ENCODE measurements at regions not wholly inside any gene's neighbourhood (a gene's known extent, or its start where the extent isn't known, plus 50 kb on each side); places are given as distances from the start of the nearest gene placed in this dataset.

GRCh38 chr18:2191180-2191790 lies 380.0 kb downstream of the METTL4 start:
- no peak overlapping the region for H3K9ac ChIP-seq (ENCODE audit: low read length)
- no peak overlapping the region for H2AK5ac ChIP-seq (ENCODE audit: low read length, severe bottlenecking)
- no peak overlapping the region for H2AFZ ChIP-seq (ENCODE audit: low read depth, low read length)
- no peak overlapping the region for H4K8ac ChIP-seq (ENCODE audit: low read length)
- H2BK5ac ChIP-seq (ENCODE audit: low read depth, low read length, poor library complexity, severe bottlenecking) = no peak overlapping the region
- no peak overlapping the region for H3K4me3 ChIP-seq (ENCODE audit: insufficient read depth in 1 of 2, low read depth in 1 of 2, low read length in 2 of 2)
- no peak for DNase-seq
- H3K9me3 ChIP-seq (ENCODE audit: control insufficient read depth, low read length) = peaks cover 18% of the 10 kb centered on the region
- no peak overlapping the region for H3K27ac ChIP-seq (ENCODE audit: low read length, poor library complexity, severe bottlenecking)
- no peaks in the 10 kb centered on the region for H3K79me1 ChIP-seq (replicated peaks; ENCODE audit: low read length, poor library complexity, severe bottlenecking)
- H3K27me3 ChIP-seq (ENCODE audit: control insufficient read depth in 1 of 2, insufficient read depth in 1 of 2, low read length in 2 of 2) = no peaks in the 10 kb centered on the region
- H3K18ac ChIP-seq (ENCODE audit: low read depth in 1 of 2, low read length in 2 of 2) = no peak overlapping the region
- no peak overlapping the region for H2BK120ac ChIP-seq (ENCODE audit: low read depth, low read length)
- no peaks in the 10 kb centered on the region for H3K36me3 ChIP-seq (ENCODE audit: control insufficient read depth in 1 of 2, insufficient read depth in 2 of 2, low read depth in 1 of 2, low read length in 2 of 2)
- no peak overlapping the region for H3K4ac ChIP-seq (ENCODE audit: low read depth in 1 of 2, low read length in 2 of 2)
- no CpG with 5 or more reads among the region's 3 CpGs for WGBS
- H3K4me1 ChIP-seq (ENCODE audit: control insufficient read depth, insufficient read depth, low read depth, low read length) = no peaks in the 10 kb centered on the region
- no peak overlapping the region for H3K4me2 ChIP-seq (ENCODE audit: low read length, poor library complexity, severe bottlenecking)
- no peak overlapping the region for H2BK12ac ChIP-seq (ENCODE audit: low read length in 2 of 2)
- H3K14ac ChIP-seq (ENCODE audit: low read length in 2 of 2) = no peak overlapping the region
- no peak overlapping the region for H3K23ac ChIP-seq (ENCODE audit: low read length in 2 of 2)
- H4K91ac ChIP-seq (ENCODE audit: low read length) = no peak overlapping the region
- H2BK15ac ChIP-seq (ENCODE audit: low read depth, poor library complexity, severe bottlenecking) = no peak overlapping the region

GRCh38 chr18:2192562-2192961 lies 378.7 kb downstream of the METTL4 start:
- no peak for DNase-seq
- H4K91ac ChIP-seq (ENCODE audit: low read length) = no peak overlapping the region

DNA sequence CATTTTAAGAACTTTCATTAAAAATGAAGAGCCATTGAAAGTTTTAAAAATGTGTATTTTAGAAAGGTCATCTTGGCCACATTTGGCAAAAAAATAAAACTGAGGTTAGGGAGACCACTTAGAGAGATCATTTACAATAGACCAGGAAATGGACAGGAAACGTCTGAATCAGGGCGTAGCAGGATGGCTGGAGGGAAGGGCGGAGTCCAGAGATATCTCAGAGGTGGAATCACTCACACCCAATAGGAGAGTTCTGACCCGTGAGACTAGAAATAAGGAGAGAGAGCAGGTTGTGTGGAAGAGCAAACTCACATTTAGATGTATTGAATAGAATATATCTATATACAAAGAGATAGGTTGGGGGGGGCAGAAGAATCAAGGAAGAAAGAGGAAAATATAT lies 373.4 kb downstream of the METTL4 start:
- Histone ChIP-seq H2BK12ac (ENCODE audit: low read length in 2 of 2) (no peak overlapping the region), H3K14ac (ENCODE audit: low read length in 2 of 2) (no peak overlapping the region), H2AFZ (ENCODE audit: low read depth, low read length) (no peak overlapping the region), H3K4ac (ENCODE audit: low read depth in 1 of 2, low read length in 2 of 2) (no peak overlapping the region), H2AK5ac (ENCODE audit: low read length, severe bottlenecking) (no peak overlapping the region), H2BK5ac (ENCODE audit: low read depth, low read length, poor library complexity, severe bottlenecking) (no peak overlapping the region), H3K27ac (ENCODE audit: low read length, poor library complexity, severe bottlenecking) (no peak overlapping the region), H3K23ac (ENCODE audit: low read length in 2 of 2) (no peak overlapping the region), H3K4me1 (ENCODE audit: control insufficient read depth, insufficient read depth, low read depth, low read length) (no peaks in the 10 kb centered on the region), H3K9me3 (ENCODE audit: control insufficient read depth, low read length) (peaks cover 17% of the 10 kb centered on the region), H3K4me3 (ENCODE audit: insufficient read depth in 1 of 2, low read depth in 1 of 2, low read length in 2 of 2) (no peak overlapping the region), H2BK15ac (ENCODE audit: low read depth, poor library complexity, severe bottlenecking) (no peak overlapping the region), H3K4me2 (ENCODE audit: low read length, poor library complexity, severe bottlenecking) (no peak overlapping the region), H3K79me1 (replicated peaks; ENCODE audit: low read length, poor library complexity, severe bottlenecking) (no peaks in the 10 kb centered on the region), H2BK120ac (ENCODE audit: low read depth, low read length) (no peak overlapping the region), H4K8ac (ENCODE audit: low read length) (no peak overlapping the region), H4K91ac (ENCODE audit: low read length) (no peak overlapping the region), H3K36me3 (ENCODE audit: control insufficient read depth in 1 of 2, insufficient read depth in 2 of 2, low read depth in 1 of 2, low read length in 2 of 2) (no peaks in the 10 kb centered on the region), H3K9ac (ENCODE audit: low read length) (no peak overlapping the region), H3K27me3 (ENCODE audit: control insufficient read depth in 1 of 2, insufficient read depth in 1 of 2, low read length in 2 of 2) (peaks cover 0 to 5% of the 10 kb centered on the region in 2 experiments), H3K18ac (ENCODE audit: low read depth in 1 of 2, low read length in 2 of 2) (no peak overlapping the region)
- WGBS = 68% methylated on average over 3 of the region's 4 CpGs
- DNase-seq = no peak

More at GRCh38 chr18:2192562-2192961, 378.7 kb downstream of the METTL4 start:
- Histone ChIP-seq H3K27me3 (ENCODE audit: control insufficient read depth in 1 of 2, insufficient read depth in 1 of 2, low read length in 2 of 2) (no peaks in the 10 kb centered on the region), H3K4me3 (ENCODE audit: insufficient read depth in 1 of 2, low read depth in 1 of 2, low read length in 2 of 2) (no peak overlapping the region), H2BK15ac (ENCODE audit: low read depth, poor library complexity, severe bottlenecking) (no peak overlapping the region), H3K4ac (ENCODE audit: low read depth in 1 of 2, low read length in 2 of 2) (no peak overlapping the region), H3K27ac (ENCODE audit: low read length, poor library complexity, severe bottlenecking) (no peak overlapping the region), H3K4me2 (ENCODE audit: low read length, poor library complexity, severe bottlenecking) (no peak overlapping the region), H2BK120ac (ENCODE audit: low read depth, low read length) (no peak overlapping the region), H3K4me1 (ENCODE audit: control insufficient read depth, insufficient read depth, low read depth, low read length) (no peaks in the 10 kb centered on the region), H3K79me1 (replicated peaks; ENCODE audit: low read length, poor library complexity, severe bottlenecking) (no peaks in the 10 kb centered on the region), H3K36me3 (ENCODE audit: control insufficient read depth in 1 of 2, insufficient read depth in 2 of 2, low read depth in 1 of 2, low read length in 2 of 2) (no peaks in the 10 kb centered on the region), H2AFZ (ENCODE audit: low read depth, low read length) (no peak overlapping the region), H4K8ac (ENCODE audit: low read length) (no peak overlapping the region), H2BK12ac (ENCODE audit: low read length in 2 of 2) (no peak overlapping the region), H2AK5ac (ENCODE audit: low read length, severe bottlenecking) (no peak overlapping the region), H3K23ac (ENCODE audit: low read length in 2 of 2) (no peak overlapping the region), H3K18ac (ENCODE audit: low read depth in 1 of 2, low read length in 2 of 2) (no peak overlapping the region), H3K14ac (ENCODE audit: low read length in 2 of 2) (no peak overlapping the region), H3K9me3 (ENCODE audit: control insufficient read depth, low read length) (peaks cover 18% of the 10 kb centered on the region), H3K9ac (ENCODE audit: low read length) (no peak overlapping the region), H2BK5ac (ENCODE audit: low read depth, low read length, poor library complexity, severe bottlenecking) (no peak overlapping the region)
- WGBS = 100% methylated on average over 2 of the region's 4 CpGs

DNA sequence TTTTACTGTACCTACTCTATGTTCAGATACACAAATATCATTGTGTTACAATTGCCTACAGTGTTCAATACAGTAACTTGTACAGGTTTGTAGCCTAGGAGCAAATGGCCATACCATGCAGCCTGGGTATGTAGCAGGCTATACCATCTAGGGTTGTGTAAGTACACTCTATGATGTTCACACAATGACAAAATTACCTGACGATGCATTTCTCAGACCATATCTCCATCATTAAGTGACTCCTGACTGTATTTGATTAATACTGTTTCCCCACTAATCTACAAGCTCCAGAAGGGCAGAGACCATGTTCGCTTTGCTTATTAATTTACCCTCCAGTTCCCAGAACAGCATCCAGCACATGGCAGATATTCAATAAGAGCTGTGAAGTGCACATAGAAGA lies 372.2 kb downstream of the METTL4 start:
- no peaks in the 10 kb centered on the region for H3K36me3 ChIP-seq (ENCODE audit: control insufficient read depth in 1 of 2, insufficient read depth in 2 of 2, low read depth in 1 of 2, low read length in 2 of 2)
- H3K4ac ChIP-seq (ENCODE audit: low read depth in 1 of 2, low read length in 2 of 2) = no peak overlapping the region
- no peak overlapping the region for H2AFZ ChIP-seq (ENCODE audit: low read depth, low read length)
- H3K14ac ChIP-seq (ENCODE audit: low read length in 2 of 2) = no peak overlapping the region
- no peak overlapping the region for H3K9ac ChIP-seq (ENCODE audit: low read length)
- peaks cover 0 to 5% of the 10 kb centered on the region in 2 experiments for H3K27me3 ChIP-seq (ENCODE audit: control insufficient read depth in 1 of 2, insufficient read depth in 1 of 2, low read length in 2 of 2)
- H2AK5ac ChIP-seq (ENCODE audit: low read length, severe bottlenecking) = no peak overlapping the region
- H3K9me3 ChIP-seq (ENCODE audit: control insufficient read depth, low read length) = peaks cover 5% of the 10 kb centered on the region
- no peak overlapping the region for H3K4me2 ChIP-seq (ENCODE audit: low read length, poor library complexity, severe bottlenecking)
- H3K23ac ChIP-seq (ENCODE audit: low read length in 2 of 2) = no peak overlapping the region
- H3K79me1 ChIP-seq (replicated peaks; ENCODE audit: low read length, poor library complexity, severe bottlenecking) = no peaks in the 10 kb centered on the region
- WGBS = 84% methylated on average over 1 of the region's 2 CpGs
- DNase-seq = no peak
- H4K8ac ChIP-seq (ENCODE audit: low read length) = no peak overlapping the region
- no peak overlapping the region for H2BK12ac ChIP-seq (ENCODE audit: low read length in 2 of 2)
- H3K18ac ChIP-seq (ENCODE audit: low read depth in 1 of 2, low read length in 2 of 2) = no peak overlapping the region
- H3K27ac ChIP-seq (ENCODE audit: low read length, poor library complexity, severe bottlenecking) = no peak overlapping the region
- no peak overlapping the region for H2BK15ac ChIP-seq (ENCODE audit: low read depth, poor library complexity, severe bottlenecking)
- H2BK5ac ChIP-seq (ENCODE audit: low read depth, low read length, poor library complexity, severe bottlenecking) = no peak overlapping the region
- no peak overlapping the region for H4K91ac ChIP-seq (ENCODE audit: low read length)
- no peak overlapping the region for H2BK120ac ChIP-seq (ENCODE audit: low read depth, low read length)
- H3K4me3 ChIP-seq (ENCODE audit: insufficient read depth in 1 of 2, low read depth in 1 of 2, low read length in 2 of 2) = no peak overlapping the region
- H3K4me1 ChIP-seq (ENCODE audit: control insufficient read depth, insufficient read depth, low read depth, low read length) = no peaks in the 10 kb centered on the region
